Stimulated activated CD8-positive, alpha-beta memory T cell treated with anti-CD3 and anti-CD28 coated beads, Interleukin-12 subunit alpha, Interleukin-12 subunit beta, amount 100 ng/mL, for 24 hours (primary cell): ENCODE measurements at regions not wholly inside any gene's neighbourhood (a gene's known extent, or its start where the extent isn't known, plus 50 kb on each side); places are given as distances from the start of the nearest gene placed in this dataset.

ENCODE experiments used
- DNase-seq: peaks from one replicate; pipeline ENCODE4 v3.0.0-alpha.2; 2020; ENCODE audit errors: extremely low read depth

- DNase-seq = no peak
Measured at GRCh38 chr9:90296539-90296938, 346.1 kb downstream of the DIRAS2 start.

- no peak for DNase-seq
Measured at GRCh38 chr9:90299968-90300367, 342.7 kb downstream of the DIRAS2 start.

GRCh38 chr9:90300611-90301276 lies 341.9 kb downstream of the DIRAS2 start:
- DNase-seq = no peak

GRCh38 chr9:90301277-90301653 lies 341.4 kb downstream of the DIRAS2 start:
- DNase-seq = no peak

GRCh38 chr9:90303655-90304054 lies 339.0 kb downstream of the DIRAS2 start:
- no peak for DNase-seq

- DNase-seq = no peak
Measured at GRCh38 chr9:90306158-90306557, 336.5 kb downstream of the DIRAS2 start.

- no peak for DNase-seq
Measured at GRCh38 chr9:90307167-90307833, 335.3 kb downstream of the DIRAS2 start.

GRCh38 chr9:90307891-90308290 lies 334.7 kb downstream of the DIRAS2 start:
- no peak for DNase-seq

- no peak for DNase-seq
Measured at GRCh38 chr9:90308691-90309090, 333.9 kb downstream of the DIRAS2 start.

- no peak for DNase-seq
Measured at GRCh38 chr9:90309809-90310520, 332.7 kb downstream of the DIRAS2 start.

- DNase-seq = no peak
Measured at GRCh38 chr9:90310521-90310876, 332.1 kb downstream of the DIRAS2 start.

GRCh38 chr9:90311811-90312210 lies 330.8 kb downstream of the DIRAS2 start:
- no peak for DNase-seq

- DNase-seq = no peak
Measured at GRCh38 chr9:90322296-90322695, 320.3 kb downstream of the DIRAS2 start.

GRCh38 chr9:90325913-90326653 lies 316.5 kb downstream of the DIRAS2 start:
- no peak for DNase-seq

- DNase-seq = no peak
Measured at GRCh38 chr9:90330231-90330630, 312.4 kb downstream of the DIRAS2 start.

- no peak for DNase-seq
Measured at GRCh38 chr9:90331826-90332575, 310.6 kb downstream of the DIRAS2 start.

- no peak for DNase-seq
Measured at GRCh38 chr9:90333226-90333625, 309.4 kb downstream of the DIRAS2 start.

- DNase-seq = no peak
Measured at GRCh38 chr9:90340421-90340820, 302.2 kb downstream of the DIRAS2 start.

GRCh38 chr9:90342607-90343006 lies 300.0 kb downstream of the DIRAS2 start:
- DNase-seq = no peak

GRCh38 chr9:90343366-90343765 lies 299.3 kb downstream of the DIRAS2 start:
- no peak for DNase-seq

GRCh38 chr9:90343991-90344390 lies 298.6 kb downstream of the DIRAS2 start:
- no peak for DNase-seq

- no peak for DNase-seq
Measured at GRCh38 chr9:90365666-90366065, 277.0 kb downstream of the DIRAS2 start.
